Natural killer cell (primary cell): ENCODE measurements at regions not wholly inside any gene's neighbourhood (a gene's known extent, or its start where the extent isn't known, plus 50 kb on each side); places are given as distances from the start of the nearest gene placed in this dataset.

ENCODE experiments used
- ATAC-seq, 3 donors: fragments of 150-1000 bp in 2 of 3; fragments of 200-7000 bp in 1 of 3; cut with Tn5 transposase; 1 replicate in 1 of 3; 2 replicates in 2 of 3; pipeline ENCODE4 v1.10.0; 2021; ENCODE audit warnings: mild to moderate bottlenecking in 2 of 3, moderate library complexity in 2 of 3
- DNase-seq, 2 donors: peaks; one replicate each; pipeline versions ENCODE4 v3.0.0 to v3.0.0-alpha.2; 2013 to 2021; ENCODE audit warnings: mixed read lengths in 1 of 2
- H3K27ac ChIP-seq: one replicate; pipeline ENCODE4 v1.5.1; 2013; ENCODE audit warnings: mild to moderate bottlenecking, low read length
- H3K27me3 ChIP-seq: one replicate; pipeline ENCODE4 v1.6.1; 2013; ENCODE audit warnings: low read length; ENCODE audit not compliant: control insufficient read depth, insufficient read depth
- H3K36me3 ChIP-seq: one replicate; pipeline ENCODE4 v1.6.1; 2013; ENCODE audit warnings: low read length; ENCODE audit not compliant: control insufficient read depth, insufficient read depth
- H3K4me1 ChIP-seq: one replicate; pipeline ENCODE4 v1.6.1; 2013; ENCODE audit warnings: low read length; ENCODE audit not compliant: control insufficient read depth, insufficient read depth
- H3K4me3 ChIP-seq: one replicate; pipeline ENCODE4 v1.5.1; 2013; ENCODE audit warnings: low read length
- H3K9me3 ChIP-seq: one replicate; pipeline ENCODE4 v1.6.1; 2013; ENCODE audit warnings: low read length; ENCODE audit not compliant: control insufficient read depth, insufficient read depth
- H3K27ac Mint-ChIP-seq, 2 donors: one replicate each; pipeline ENCODE4 v1.8.0; 2022; ENCODE audit warnings: mild to moderate bottlenecking in 2 of 2, mixed read lengths in 2 of 2, moderate library complexity in 1 of 2
- H3K27me3 Mint-ChIP-seq, 2 donors: one replicate each; pipeline ENCODE4 v1.8.0; 2022; ENCODE audit warnings: low read depth in 2 of 2, mixed read lengths in 2 of 2
- H3K36me3 Mint-ChIP-seq: one replicate; pipeline ENCODE4 v1.8.0; 2022; ENCODE audit warnings: mixed read lengths
- H3K4me1 Mint-ChIP-seq, 2 donors: one replicate each; pipeline ENCODE4 v1.8.0; 2022; ENCODE audit warnings: mixed read lengths in 2 of 2
- H3K4me3 Mint-ChIP-seq: one replicate; pipeline ENCODE4 v1.8.0; 2022; ENCODE audit warnings: mild to moderate bottlenecking, moderate library complexity, mixed read lengths
- H3K9me3 Mint-ChIP-seq, 2 donors: one replicate each; pipeline ENCODE4 v1.8.0; 2022; ENCODE audit warnings: mixed read lengths in 2 of 2
- CTCF ChIP-seq: fragments of 200-600 bp; IDR thresholded peaks from one replicate; pipeline ENCODE4 v1.8.0; 2022; ENCODE audit warnings: antibody characterized with exemption
- WGBS: methylation state at CpG from one replicate; pipeline ENCODE4 v1.1.7; 2013; ENCODE audit warnings: missing lambda C conversion rate; ENCODE audit not compliant: insufficient coverage; 5-methylcytosine and 5-hydroxymethylcytosine counted together
- intact Hi-C: fragments of 100-400 bp; cut with micrococcal nuclease; formaldehyde crosslinking; loops from one replicate; pipeline ENCODE4 v1.14.2; 2022

- Histone ChIP-seq H3K4me1 (no peaks in the 10 kb centered on the region), H3K27me3 (no peaks in the 10 kb centered on the region), H3K9me3 (no peaks in the 10 kb centered on the region), H3K4me3 (no peak overlapping the region), H3K27ac (no peak overlapping the region), H3K36me3 (no peaks in the 10 kb centered on the region)
- no peak for TF ChIP-seq CTCF
- Mint-ChIP-seq H3K27ac (no peak overlapping the region), H3K36me3 (no peaks in the 10 kb centered on the region), H3K9me3 (no peaks in the 10 kb centered on the region), H3K27me3 (no peaks in the 10 kb centered on the region), H3K4me3 (no peak overlapping the region), H3K4me1 (no peaks in the 10 kb centered on the region)
- no peak for ATAC-seq
- no peak for DNase-seq
- 84% methylated on average over 11 of the region's 11 CpGs for WGBS
- intact Hi-C loops, result no loop called here
Measured at GRCh38 chr13:111958612-111959395, 108.1 kb upstream of the SOX1 start.

- H3K36me3 ChIP-seq, result no peaks in the 10 kb centered on the region
- no peaks in the 10 kb centered on the region for H3K4me1 ChIP-seq
- H3K9me3 ChIP-seq, result no peaks in the 10 kb centered on the region
- H3K27ac ChIP-seq, result no peak overlapping the region
- no peak overlapping the region for H3K4me3 ChIP-seq
- no peaks in the 10 kb centered on the region for H3K36me3 Mint-ChIP-seq
- no peaks in the 10 kb centered on the region for H3K27me3 Mint-ChIP-seq
- ATAC-seq (no peak), DNase-seq (no peak)
- H3K4me3 Mint-ChIP-seq, result no peak overlapping the region
- no peaks in the 10 kb centered on the region for H3K4me1 Mint-ChIP-seq
- no peaks in the 10 kb centered on the region for H3K9me3 Mint-ChIP-seq
- H3K27me3 ChIP-seq, result no peaks in the 10 kb centered on the region
- H3K27ac Mint-ChIP-seq, result no peak overlapping the region
- TF ChIP-seq CTCF, result no peak
- intact Hi-C loops, result no loop called here
Measured at GRCh38 chr13:111960152-111960772, 106.7 kb upstream of the SOX1 start.

GRCh38 chr13:111961236-111961635, 105.7 kb upstream of the SOX1 start:
- 89% methylated on average over 10 of the region's 10 CpGs for WGBS
- no peaks in the 10 kb centered on the region for H3K4me1 Mint-ChIP-seq
- no peak overlapping the region for H3K27ac Mint-ChIP-seq
- ATAC-seq (no peak), DNase-seq (no peak)
- intact Hi-C loops, result no loop called here
- H3K36me3 Mint-ChIP-seq, result no peaks in the 10 kb centered on the region
- no peaks in the 10 kb centered on the region for H3K36me3 ChIP-seq
- H3K9me3 ChIP-seq, result no peaks in the 10 kb centered on the region
- H3K27ac ChIP-seq, result no peak overlapping the region
- no peaks in the 10 kb centered on the region for H3K27me3 Mint-ChIP-seq
- H3K4me1 ChIP-seq, result no peaks in the 10 kb centered on the region
- no peak overlapping the region for H3K4me3 ChIP-seq
- no peak for TF ChIP-seq CTCF
- H3K27me3 ChIP-seq, result no peaks in the 10 kb centered on the region
- H3K4me3 Mint-ChIP-seq, result no peak overlapping the region
- H3K9me3 Mint-ChIP-seq, result no peaks in the 10 kb centered on the region
